ENCODE measurements at regions not wholly inside any gene's neighbourhood (a gene's known extent, or its start where the extent isn't known, plus 50 kb on each side); places are given as distances from the start of the nearest gene placed in this dataset.

GRCh38 chr2:75334076-75334475, 134.8 kb upstream of the TACR1 start:
- intact Hi-C loops (cut with DNase I, micrococcal nuclease): no loop called here
- DNase-seq (no peak), ATAC-seq (no peak)
- H3K9me3 ChIP-seq: no peaks in the 10 kb centered on the region
- H3K4me1 ChIP-seq (ENCODE audit: low read depth): no peaks in the 10 kb centered on the region
- H3K36me3 ChIP-seq (ENCODE audit: low read depth): no peaks in the 10 kb centered on the region
- TF ChIP-seq, protein P1, sequence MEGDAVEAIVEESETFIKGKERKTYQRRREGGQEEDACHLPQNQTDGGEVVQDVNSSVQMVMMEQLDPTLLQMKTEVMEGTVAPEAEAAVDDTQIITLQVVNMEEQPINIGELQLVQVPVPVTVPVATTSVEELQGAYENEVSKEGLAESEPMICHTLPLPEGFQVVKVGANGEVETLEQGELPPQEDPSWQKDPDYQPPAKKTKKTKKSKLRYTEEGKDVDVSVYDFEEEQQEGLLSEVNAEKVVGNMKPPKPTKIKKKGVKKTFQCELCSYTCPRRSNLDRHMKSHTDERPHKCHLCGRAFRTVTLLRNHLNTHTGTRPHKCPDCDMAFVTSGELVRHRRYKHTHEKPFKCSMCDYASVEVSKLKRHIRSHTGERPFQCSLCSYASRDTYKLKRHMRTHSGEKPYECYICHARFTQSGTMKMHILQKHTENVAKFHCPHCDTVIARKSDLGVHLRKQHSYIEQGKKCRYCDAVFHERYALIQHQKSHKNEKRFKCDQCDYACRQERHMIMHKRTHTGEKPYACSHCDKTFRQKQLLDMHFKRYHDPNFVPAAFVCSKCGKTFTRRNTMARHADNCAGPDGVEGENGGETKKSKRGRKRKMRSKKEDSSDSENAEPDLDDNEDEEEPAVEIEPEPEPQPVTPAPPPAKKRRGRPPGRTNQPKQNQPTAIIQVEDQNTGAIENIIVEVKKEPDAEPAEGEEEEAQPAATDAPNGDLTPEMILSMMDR (IDR thresholded peaks at IDR 0.05): no peak
- H3K4me3 ChIP-seq: no peak overlapping the region

DNA sequence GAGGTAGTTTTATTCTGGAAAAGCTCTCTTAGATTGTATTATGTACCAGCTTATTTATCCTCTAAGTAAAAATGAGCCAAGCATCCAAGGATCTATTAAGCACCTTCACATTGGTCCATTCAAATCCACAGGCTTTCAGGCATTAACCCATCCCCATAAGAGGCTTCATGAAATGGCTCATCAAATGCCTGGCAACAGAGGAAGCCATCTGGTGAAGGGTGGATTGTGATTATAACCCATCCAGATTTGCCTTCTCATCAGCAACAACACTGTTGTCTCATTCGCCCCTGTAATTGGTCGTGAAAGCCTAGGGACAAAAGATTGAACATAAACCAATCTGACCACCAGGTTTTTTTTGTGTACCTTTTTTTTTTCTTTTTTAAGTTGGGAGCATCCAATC, 134.3 kb upstream of the TACR1 start:
- H3K36me3 ChIP-seq (ENCODE audit: low read depth): no peaks in the 10 kb centered on the region
- H3K4me3 ChIP-seq: no peak overlapping the region
- DNase-seq: no peak
- H3K9me3 ChIP-seq: no peaks in the 10 kb centered on the region
- TF ChIP-seq, protein P1 (IDR thresholded peaks at IDR 0.05): no peak
- intact Hi-C loops (cut with DNase I, micrococcal nuclease): no loop called here
- no peaks in the 10 kb centered on the region for H3K4me1 ChIP-seq (ENCODE audit: low read depth)
- ATAC-seq: no peak

- H3K4me3 ChIP-seq: no peak overlapping the region
- H3K36me3 ChIP-seq (ENCODE audit: low read depth): no peaks in the 10 kb centered on the region
- no peaks in the 10 kb centered on the region for H3K9me3 ChIP-seq
- ATAC-seq (no peak), DNase-seq (no peak)
- TF ChIP-seq, protein P1 (IDR thresholded peaks at IDR 0.05): no peak
- intact Hi-C loops (cut with DNase I, micrococcal nuclease): no loop called here
- no peaks in the 10 kb centered on the region for H3K4me1 ChIP-seq (ENCODE audit: low read depth)
Observed at GRCh38 chr2:75328156-75328555, 128.8 kb upstream of the TACR1 start.

DNA sequence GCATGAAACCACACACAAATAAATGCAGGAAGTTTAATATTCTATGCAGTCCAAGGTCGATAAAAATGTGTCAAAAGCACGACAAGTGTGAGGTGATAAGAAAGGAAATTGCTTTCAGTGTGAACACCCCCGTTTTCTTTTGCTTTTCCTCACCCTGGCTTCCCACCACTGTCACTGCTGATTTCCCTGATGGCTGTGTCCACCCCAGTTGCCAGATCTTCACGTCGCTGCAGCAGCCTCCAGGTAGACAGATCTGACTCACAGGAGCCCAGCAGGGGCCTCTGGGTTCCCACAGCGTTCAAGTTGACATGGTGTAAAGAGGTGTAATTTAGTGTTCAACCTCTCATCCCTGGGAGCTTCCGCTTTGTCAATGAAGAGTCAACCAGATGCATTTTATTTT, 128.0 kb upstream of the TACR1 start:
- Histone ChIP-seq H3K4me1 (ENCODE audit: low read depth) (no peaks in the 10 kb centered on the region), H3K9me3 (no peaks in the 10 kb centered on the region), H3K36me3 (ENCODE audit: low read depth) (no peaks in the 10 kb centered on the region), H3K4me3 (no peak overlapping the region)
- intact Hi-C loops (cut with DNase I, micrococcal nuclease): no loop called here
- TF ChIP-seq, protein P1 (IDR thresholded peaks at IDR 0.05): no peak
- ATAC-seq (no peak), DNase-seq (no peak)

GRCh38 chr2:75326645-75327044, 127.3 kb upstream of the TACR1 start:
- Histone ChIP-seq H3K4me1 (ENCODE audit: low read depth) (no peaks in the 10 kb centered on the region), H3K4me3 (no peak overlapping the region), H3K9me3 (no peaks in the 10 kb centered on the region), H3K36me3 (ENCODE audit: low read depth) (no peaks in the 10 kb centered on the region)
- no peak for DNase-seq
- intact Hi-C loops (cut with DNase I, micrococcal nuclease): no loop called here
- no peak for ATAC-seq
- TF ChIP-seq, protein P1 (IDR thresholded peaks at IDR 0.05): no peak

- no peak for DNase-seq
Observed at GRCh38 chr2:75325594-75325993, 126.3 kb upstream of the TACR1 start.

More at GRCh38 chr2:75325594-75325993, 126.3 kb upstream of the TACR1 start:
- Histone ChIP-seq H3K4me3 (no peak overlapping the region), H3K9me3 (no peaks in the 10 kb centered on the region), H3K36me3 (ENCODE audit: low read depth) (no peaks in the 10 kb centered on the region), H3K4me1 (ENCODE audit: low read depth) (no peaks in the 10 kb centered on the region)
- no peak for ATAC-seq
- TF ChIP-seq, protein P1 (IDR thresholded peaks at IDR 0.05): no peak
- intact Hi-C loops (cut with DNase I, micrococcal nuclease): no loop called here
